Neural progenitor cell (in vitro differentiated cells): ENCODE measurements at regions not wholly inside any gene's neighbourhood (a gene's known extent, or its start where the extent isn't known, plus 50 kb on each side); places are given as distances from the start of the nearest gene placed in this dataset.

Source experiments
- DNase-seq: peaks from one replicate; pipeline ENCODE4 v3.0.0-alpha.2; 2016; ENCODE audit warnings: low spot score
- H2AFZ ChIP-seq: fragments of 200-600 bp; sonication (generic); replicated peaks from 2 replicates; pipeline ENCODE4 v1.6.1; 2016; ENCODE audit warnings: antibody characterized with exemption
- H3F3A ChIP-seq: fragments of 200-600 bp; sonication (generic); 2 replicates; pipeline ENCODE4 v1.6.1; 2016; ENCODE audit warnings: antibody characterized with exemption, low read depth
- H3K27ac ChIP-seq: fragments of 200-600 bp; sonication (generic); 2 replicates; pipeline ENCODE4 v1.5.1; 2016; ENCODE audit warnings: mild to moderate bottlenecking
- H3K27me3 ChIP-seq: fragments of 200-600 bp; sonication (generic); 2 replicates; pipeline ENCODE4 v1.6.1; 2016; ENCODE audit warnings: mild to moderate bottlenecking, moderate library complexity
- H3K36me3 ChIP-seq: fragments of 200-600 bp; sonication (generic); 2 replicates; pipeline ENCODE4 v1.5.1; 2016
- H3K4me1 ChIP-seq: fragments of 200-600 bp; sonication (generic); 2 replicates; pipeline ENCODE4 v1.6.1; 2016; ENCODE audit warnings: mixed run types
- H3K4me2 ChIP-seq: fragments of 200-600 bp; sonication (generic); 2 replicates; pipeline ENCODE4 v1.6.1; 2016
- H3K4me3 ChIP-seq: fragments of 200-600 bp; sonication (generic); 2 replicates; pipeline ENCODE4 v1.5.1; 2016
- H3K79me2 ChIP-seq: fragments of 200-600 bp; sonication (generic); 2 replicates; pipeline ENCODE4 v1.6.1; 2016; ENCODE audit warnings: low read depth
- H3K9ac ChIP-seq: fragments of 200-600 bp; sonication (generic); 2 replicates; pipeline ENCODE4 v1.6.1; 2016
- H3K9me3 ChIP-seq: fragments of 200-600 bp; sonication (generic); 2 replicates; pipeline ENCODE4 v1.5.1; 2016; ENCODE audit warnings: low read depth
- H4K20me1 ChIP-seq: fragments of 200-600 bp; sonication (generic); 2 replicates; pipeline ENCODE4 v1.6.1; 2016; ENCODE audit warnings: low read depth
- H3K27ac Mint-ChIP-seq: 3 replicates; pipeline ENCODE4 v1.8.0; 2021; ENCODE audit warnings: mixed read lengths
- H3K27me3 Mint-ChIP-seq: 2 replicates; pipeline ENCODE4 v1.8.0; 2022; ENCODE audit warnings: low read depth, mild to moderate bottlenecking, inconsistent platforms, moderate library complexity, mixed read lengths; ENCODE audit not compliant: insufficient read depth
- H3K36me3 Mint-ChIP-seq: 3 replicates; pipeline ENCODE4 v1.8.0; 2021; ENCODE audit warnings: mixed read lengths
- H3K4me1 Mint-ChIP-seq: 3 replicates; pipeline ENCODE4 v1.8.0; 2021; ENCODE audit warnings: mixed read lengths
- H3K4me3 Mint-ChIP-seq: 3 replicates; pipeline ENCODE4 v1.8.0; 2021; ENCODE audit warnings: mild to moderate bottlenecking, moderate library complexity, mixed read lengths
- H3K9me3 Mint-ChIP-seq: 3 replicates; pipeline ENCODE4 v1.8.0; 2020; ENCODE audit warnings: mixed read lengths
- EZH2 ChIP-seq: fragments of 200-600 bp; sonication (generic); IDR thresholded peaks from 2 replicates; pipeline ENCODE4 v1.6.1; 2017; ENCODE audit warnings: antibody characterized with exemption, mild to moderate bottlenecking, moderate library complexity
- EZH2phosphoT487 ChIP-seq: fragments of 200-600 bp; sonication (generic); IDR thresholded peaks from 2 replicates; pipeline ENCODE4 v1.6.1; 2017; ENCODE audit warnings: antibody characterized with exemption
- TF ChIP-seq, protein P1 (sequence below): fragments of 200-600 bp; sonication (generic); IDR thresholded peaks from 2 replicates; pipeline ENCODE4 v1.5.1; 2017; ENCODE audit warnings: antibody characterized with exemption, mild to moderate bottlenecking

DNA sequence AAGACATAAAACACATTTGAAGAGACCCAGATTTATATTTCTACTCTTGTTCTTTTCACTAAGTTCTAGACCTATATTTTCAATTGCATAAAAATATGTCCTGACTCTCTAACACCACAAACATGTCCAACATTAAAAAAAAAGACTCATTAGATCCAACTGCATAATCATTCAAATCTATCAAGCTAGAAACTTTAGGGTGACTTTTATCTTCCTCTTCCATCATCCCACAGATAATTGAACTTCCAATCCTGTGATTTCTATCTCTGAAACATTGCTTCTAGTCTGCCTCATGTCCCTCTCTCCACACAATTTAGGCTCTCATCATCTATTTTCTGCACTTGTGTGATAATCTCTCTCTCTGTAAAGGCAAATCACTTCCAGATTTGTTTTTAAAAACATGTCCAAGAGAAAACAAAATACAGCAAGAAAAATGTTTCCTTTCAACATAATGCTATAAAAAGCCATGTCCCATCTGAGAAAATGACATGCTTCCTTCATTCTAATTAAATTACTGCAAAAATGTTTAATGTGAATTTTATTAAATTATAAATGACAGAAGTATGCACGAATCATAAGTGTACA, 615.9 kb downstream of the RNF144B start:
- no peak for DNase-seq
- no peak overlapping the region for H3K4me2 ChIP-seq
- peaks cover 2% of the 10 kb centered on the region for H3K27me3 Mint-ChIP-seq
- H3K4me1 ChIP-seq = peaks cover 6% of the 10 kb centered on the region
- no peak overlapping the region for H3K4me3 ChIP-seq
- H3F3A ChIP-seq = no peaks in the 10 kb centered on the region
- no peaks in the 10 kb centered on the region for H3K79me2 ChIP-seq
- H3K9me3 Mint-ChIP-seq = peaks cover 5% of the 10 kb centered on the region
- H3K36me3 Mint-ChIP-seq = no peaks in the 10 kb centered on the region
- no peak overlapping the region for H2AFZ ChIP-seq
- no peak overlapping the region for H3K9ac ChIP-seq
- H4K20me1 ChIP-seq = no peaks in the 10 kb centered on the region
- no peak overlapping the region for H3K27ac Mint-ChIP-seq
- no peak overlapping the region for H3K4me3 Mint-ChIP-seq
- no peak overlapping the region for H3K27ac ChIP-seq
- H3K4me1 Mint-ChIP-seq = no peaks in the 10 kb centered on the region
- no peaks in the 10 kb centered on the region for H3K9me3 ChIP-seq
- no peaks in the 10 kb centered on the region for H3K36me3 ChIP-seq
- no peaks in the 10 kb centered on the region for H3K27me3 ChIP-seq
- TF ChIP-seq EZH2phosphoT487 (no peak), EZH2 (no peak)
- TF ChIP-seq, protein P1, sequence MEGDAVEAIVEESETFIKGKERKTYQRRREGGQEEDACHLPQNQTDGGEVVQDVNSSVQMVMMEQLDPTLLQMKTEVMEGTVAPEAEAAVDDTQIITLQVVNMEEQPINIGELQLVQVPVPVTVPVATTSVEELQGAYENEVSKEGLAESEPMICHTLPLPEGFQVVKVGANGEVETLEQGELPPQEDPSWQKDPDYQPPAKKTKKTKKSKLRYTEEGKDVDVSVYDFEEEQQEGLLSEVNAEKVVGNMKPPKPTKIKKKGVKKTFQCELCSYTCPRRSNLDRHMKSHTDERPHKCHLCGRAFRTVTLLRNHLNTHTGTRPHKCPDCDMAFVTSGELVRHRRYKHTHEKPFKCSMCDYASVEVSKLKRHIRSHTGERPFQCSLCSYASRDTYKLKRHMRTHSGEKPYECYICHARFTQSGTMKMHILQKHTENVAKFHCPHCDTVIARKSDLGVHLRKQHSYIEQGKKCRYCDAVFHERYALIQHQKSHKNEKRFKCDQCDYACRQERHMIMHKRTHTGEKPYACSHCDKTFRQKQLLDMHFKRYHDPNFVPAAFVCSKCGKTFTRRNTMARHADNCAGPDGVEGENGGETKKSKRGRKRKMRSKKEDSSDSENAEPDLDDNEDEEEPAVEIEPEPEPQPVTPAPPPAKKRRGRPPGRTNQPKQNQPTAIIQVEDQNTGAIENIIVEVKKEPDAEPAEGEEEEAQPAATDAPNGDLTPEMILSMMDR = no peak

DNA sequence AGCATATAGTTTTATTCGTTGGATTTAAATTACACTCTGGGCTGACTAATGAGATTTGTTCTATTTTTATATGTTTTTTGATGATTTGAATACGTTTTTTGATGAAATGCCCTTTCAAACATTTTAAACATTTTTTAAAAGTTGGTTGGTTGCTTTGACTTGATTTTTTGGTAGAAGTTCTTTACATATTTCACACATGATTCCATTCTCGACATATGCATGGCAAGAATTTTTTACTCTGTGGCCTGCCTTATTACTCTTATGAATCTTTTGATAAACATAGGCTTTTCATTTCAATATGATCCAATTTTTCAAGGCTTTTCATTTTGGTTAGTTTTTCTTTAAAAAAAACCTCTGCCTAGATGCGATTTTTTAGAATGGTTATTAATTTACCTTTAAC, 617.0 kb downstream of the RNF144B start:
- Histone ChIP-seq H3K4me2 (no peak overlapping the region), H3K4me3 (no peak overlapping the region), H3K36me3 (no peaks in the 10 kb centered on the region), H3K9me3 (no peaks in the 10 kb centered on the region), H3K27ac (no peak overlapping the region), H3K27me3 (no peaks in the 10 kb centered on the region), H2AFZ (no peak overlapping the region), H3K4me1 (peaks cover 6% of the 10 kb centered on the region), H3K79me2 (no peaks in the 10 kb centered on the region), H3K9ac (no peak overlapping the region), H3F3A (no peaks in the 10 kb centered on the region), H4K20me1 (no peaks in the 10 kb centered on the region)
- Mint-ChIP-seq H3K36me3 (no peaks in the 10 kb centered on the region), H3K27ac (no peak overlapping the region), H3K4me1 (no peaks in the 10 kb centered on the region), H3K27me3 (peaks cover 2% of the 10 kb centered on the region), H3K4me3 (no peak overlapping the region), H3K9me3 (peaks cover 4% of the 10 kb centered on the region)
- TF ChIP-seq EZH2 (no peak), EZH2phosphoT487 (no peak)
- TF ChIP-seq, protein P1 = no peak
- DNase-seq = no peak

DNA sequence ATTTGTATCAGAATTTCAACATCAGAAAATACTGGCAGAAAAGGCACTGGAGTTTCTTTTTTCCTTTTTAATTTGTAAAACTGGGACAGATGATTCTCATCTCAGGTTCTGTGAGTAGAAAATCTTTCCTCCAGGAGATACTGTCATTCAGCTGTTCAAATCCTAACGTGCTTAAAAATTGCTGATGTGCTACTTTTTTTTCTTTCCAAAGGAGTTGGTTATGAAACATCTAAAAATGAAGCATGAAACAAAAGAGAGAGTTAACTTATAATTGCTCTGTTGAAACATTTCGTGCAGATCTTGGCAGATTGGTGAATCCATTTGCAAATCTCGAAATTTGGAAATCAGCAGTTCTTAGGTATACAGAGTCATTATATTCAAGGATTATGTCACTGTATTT, 622.6 kb downstream of the RNF144B start:
- Histone ChIP-seq H4K20me1 (no peaks in the 10 kb centered on the region), H3K4me3 (no peak overlapping the region), H3K36me3 (no peaks in the 10 kb centered on the region), H2AFZ (no peak overlapping the region), H3K9me3 (no peaks in the 10 kb centered on the region), H3K27ac (no peak overlapping the region), H3K27me3 (no peaks in the 10 kb centered on the region), H3K4me1 (no peaks in the 10 kb centered on the region), H3K79me2 (no peaks in the 10 kb centered on the region), H3K9ac (no peak overlapping the region), H3K4me2 (no peak overlapping the region), H3F3A (no peaks in the 10 kb centered on the region)
- no peak for DNase-seq
- Mint-ChIP-seq H3K4me3 (no peak overlapping the region), H3K27ac (no peak overlapping the region), H3K4me1 (no peaks in the 10 kb centered on the region), H3K36me3 (no peaks in the 10 kb centered on the region), H3K9me3 (no peaks in the 10 kb centered on the region), H3K27me3 (no peaks in the 10 kb centered on the region)
- TF ChIP-seq, protein P1 = no peak
- no peak for TF ChIP-seq EZH2phosphoT487
- TF ChIP-seq EZH2 = no peak
